Activated naive CD8-positive, alpha-beta T cell treated with anti-CD3 and anti-CD28 coated beads, Interleukin-2, amount 50 U/mL, for 16 hours (primary cell): ENCODE measurements at regions not wholly inside any gene's neighbourhood (a gene's known extent, or its start where the extent isn't known, plus 50 kb on each side); places are given as distances from the start of the nearest gene placed in this dataset.
"Not testable (repeated sequence)": the region's sequence is repeated elsewhere in the genome, so short reads cannot be mapped to it uniquely, and the experiment has no call there.

Experiments
- DNase-seq: peaks from one replicate; pipeline ENCODE4 v3.0.0-alpha.2; 2020; ENCODE audit warnings: low read depth, low spot score

DNA sequence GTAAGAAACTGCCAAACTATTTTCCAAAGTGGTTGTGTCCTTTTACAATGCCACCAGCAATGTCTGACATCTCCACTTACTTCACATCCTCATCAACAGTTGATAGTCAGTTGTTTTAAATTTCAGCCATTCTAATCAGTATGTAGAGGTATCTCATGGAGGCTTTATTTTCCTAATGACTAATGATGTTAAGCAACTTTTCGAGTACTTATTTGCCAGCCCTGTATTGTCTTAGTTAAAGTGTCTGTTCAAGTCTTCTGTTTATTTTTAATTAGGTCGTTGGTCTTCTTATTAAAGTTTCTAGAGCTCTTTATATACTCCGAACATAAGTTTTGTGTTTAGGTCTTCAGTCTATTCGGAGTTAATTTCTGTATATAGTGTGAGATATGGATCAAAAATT lies 54.9 kb upstream of the NBPF12 start:
- DNase-seq: not testable (repeated sequence)

- DNase-seq: not testable (repeated sequence)
Measured at GRCh38 chr1:146881096-146881495, 57.0 kb upstream of the NBPF12 start.

DNA sequence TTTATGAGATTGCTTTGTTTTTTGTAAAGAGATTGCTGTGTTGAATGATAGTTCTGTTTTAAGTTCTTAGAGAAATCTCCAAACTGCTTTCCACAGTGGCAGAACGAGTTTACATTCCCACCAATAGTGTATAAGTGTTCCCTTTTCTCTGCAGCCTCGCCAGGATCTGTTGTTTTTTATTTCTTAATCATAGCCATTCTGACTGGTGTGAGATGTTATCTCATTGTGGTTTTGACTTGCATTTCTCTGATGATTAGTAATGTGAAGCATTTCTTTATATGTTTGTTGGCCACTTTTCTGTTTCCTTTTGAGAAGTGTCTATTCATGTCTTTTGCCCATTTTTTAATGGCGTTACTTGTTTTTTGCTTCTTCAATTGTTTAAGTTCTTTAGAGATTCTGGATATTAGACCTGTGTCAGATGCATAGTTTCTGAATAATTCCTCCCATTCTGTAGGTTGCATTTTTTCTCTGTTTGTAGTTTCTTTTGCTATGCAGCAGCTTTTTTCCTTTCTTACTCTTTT lies 74.3 kb upstream of the NBPF12 start:
- not testable (repeated sequence) for DNase-seq

- DNase-seq: not testable (repeated sequence)
Measured at GRCh38 chr1:146853147-146853546, 85.0 kb upstream of the NBPF12 start.

GRCh38 chr1:146850352-146850889 lies 87.7 kb upstream of the NBPF12 start:
- not testable (repeated sequence) for DNase-seq

- DNase-seq: not testable (repeated sequence)
Measured at GRCh38 chr1:146838725-146839124, 99.4 kb upstream of the NBPF12 start.

DNA sequence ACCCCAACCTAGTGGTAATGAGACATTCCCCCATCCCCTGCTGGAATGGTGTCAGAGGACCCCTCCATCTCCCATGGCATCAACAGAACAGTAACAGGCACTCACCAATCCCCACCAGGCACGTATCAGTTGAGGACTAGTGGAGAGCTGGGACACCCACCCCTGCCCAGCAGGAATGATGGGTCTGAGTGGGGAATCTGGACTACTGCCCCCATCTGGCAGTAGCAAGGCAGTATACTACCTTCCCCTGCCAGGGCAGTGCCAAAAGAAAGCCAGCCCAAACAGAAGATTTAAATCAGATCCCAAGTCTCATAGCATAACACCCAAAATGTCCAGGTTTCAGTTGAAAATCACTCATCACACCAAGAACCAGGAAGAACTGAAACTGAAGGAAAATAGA lies 111.2 kb upstream of the NBPF12 start:
- DNase-seq: not testable (repeated sequence)

DNA sequence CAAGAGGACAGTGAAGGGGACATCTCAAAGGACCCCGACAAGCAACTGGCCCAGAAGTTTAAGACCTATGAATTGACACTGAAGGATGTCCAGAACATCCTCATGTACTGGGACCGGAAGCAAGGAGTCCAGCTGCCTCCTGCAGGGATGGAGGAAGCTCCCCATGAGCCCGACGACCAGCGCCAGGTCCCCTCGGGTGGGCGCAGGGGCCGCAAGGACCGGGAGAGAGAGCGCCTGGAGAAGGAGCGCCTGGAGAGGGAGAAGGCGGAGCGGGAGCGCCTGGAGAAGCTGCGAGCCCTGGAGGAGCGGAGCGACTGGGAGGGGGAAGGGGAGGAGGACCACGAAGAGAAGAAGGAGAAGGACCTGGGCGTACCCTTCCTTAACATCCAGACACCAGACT lies 143.9 kb upstream of the NBPF12 start:
- DNase-seq: not testable (repeated sequence)

DNA sequence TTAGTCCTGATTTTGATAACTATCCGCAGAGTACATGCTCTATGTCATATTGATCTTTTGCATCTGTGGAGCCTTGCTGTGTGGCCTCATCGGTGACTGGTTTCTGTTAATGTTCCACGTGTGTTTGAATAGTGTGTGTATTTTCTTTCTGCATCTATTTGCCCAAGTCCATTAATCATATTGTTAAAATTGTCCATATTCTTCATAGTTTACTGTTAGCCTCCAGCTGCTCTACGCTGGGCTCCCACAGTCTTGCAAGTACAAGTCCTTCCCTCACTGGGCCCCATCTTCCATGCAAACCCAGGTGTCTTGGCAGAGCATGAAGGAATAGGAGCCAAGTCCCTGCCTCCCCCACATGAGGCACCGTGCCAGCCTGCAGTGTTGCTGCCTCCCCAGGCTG lies 145.4 kb upstream of the NBPF12 start:
- DNase-seq: not testable (repeated sequence)

GRCh38 chr1:146784212-146784940 lies 153.7 kb upstream of the NBPF12 start:
- not testable (repeated sequence) for DNase-seq

- not testable (repeated sequence) for DNase-seq
Measured at GRCh38 chr1:146781235-146781634, 156.9 kb upstream of the NBPF12 start.

DNA sequence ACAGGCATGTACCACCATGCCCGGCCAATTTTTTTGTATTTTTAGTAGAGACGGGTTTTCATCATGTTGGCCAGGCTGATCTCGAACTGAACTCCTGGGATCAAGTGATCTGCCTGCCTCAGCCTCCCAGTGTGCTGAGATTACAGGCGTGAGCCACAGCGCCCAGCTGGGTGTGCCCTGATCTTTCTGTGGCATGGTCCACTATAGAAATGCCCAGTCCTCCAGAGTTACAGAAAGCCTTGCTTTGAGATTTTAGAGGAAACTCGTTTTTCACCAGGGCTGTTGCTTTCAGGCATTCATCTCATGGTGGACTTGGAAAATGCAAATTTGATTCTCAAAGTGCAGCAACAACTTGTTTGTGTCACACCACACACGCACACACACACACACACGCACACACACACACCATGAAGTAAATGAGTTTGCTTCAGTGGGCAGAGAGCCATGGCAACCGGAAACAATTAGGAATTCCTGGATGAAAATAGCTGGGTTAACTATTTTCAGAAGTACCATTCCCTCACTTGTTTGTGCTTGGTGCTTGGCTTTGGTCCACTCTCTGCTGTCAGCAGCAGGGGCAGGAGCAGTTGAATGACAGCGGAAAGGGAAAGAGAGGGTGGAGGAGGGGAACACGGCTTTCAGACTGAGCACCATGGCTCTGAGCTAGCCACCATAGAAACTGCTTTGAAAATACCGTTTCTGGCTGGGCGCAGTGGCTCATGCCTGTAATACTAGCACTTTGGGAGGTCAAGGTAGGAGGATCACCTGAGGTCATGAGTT lies 160.1 kb upstream of the NBPF12 start:
- not testable (repeated sequence) for DNase-seq

GRCh38 chr1:146774988-146775387 lies 163.1 kb upstream of the NBPF12 start:
- not testable (repeated sequence) for DNase-seq

GRCh38 chr1:146774271-146774670 lies 163.9 kb upstream of the NBPF12 start:
- not testable (repeated sequence) for DNase-seq

GRCh38 chr1:146771409-146771808 lies 166.7 kb upstream of the NBPF12 start:
- not testable (repeated sequence) for DNase-seq

- DNase-seq: not testable (repeated sequence)
Measured at GRCh38 chr1:146770998-146771397, 167.1 kb upstream of the NBPF12 start.

DNA sequence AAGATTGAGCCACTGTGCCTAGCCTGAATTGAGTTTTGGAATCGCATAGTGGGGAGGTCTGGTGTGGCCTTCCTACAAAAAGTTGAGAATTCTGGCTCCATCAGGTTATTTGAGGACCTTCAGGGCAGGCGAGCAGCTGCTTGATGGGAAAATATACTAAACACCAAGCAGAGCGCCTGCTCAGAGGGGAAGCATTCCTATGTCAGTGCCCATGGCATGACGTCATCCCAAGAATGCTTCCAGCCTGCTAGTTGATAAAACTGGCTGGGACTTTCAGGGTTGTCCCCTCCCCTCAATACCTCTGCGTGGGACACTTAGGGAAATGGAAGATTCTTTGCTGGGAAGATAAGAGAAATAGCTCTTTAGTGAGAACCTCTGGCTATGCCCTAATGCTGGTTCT lies 174.9 kb upstream of the NBPF12 start:
- not testable (repeated sequence) for DNase-seq

DNA sequence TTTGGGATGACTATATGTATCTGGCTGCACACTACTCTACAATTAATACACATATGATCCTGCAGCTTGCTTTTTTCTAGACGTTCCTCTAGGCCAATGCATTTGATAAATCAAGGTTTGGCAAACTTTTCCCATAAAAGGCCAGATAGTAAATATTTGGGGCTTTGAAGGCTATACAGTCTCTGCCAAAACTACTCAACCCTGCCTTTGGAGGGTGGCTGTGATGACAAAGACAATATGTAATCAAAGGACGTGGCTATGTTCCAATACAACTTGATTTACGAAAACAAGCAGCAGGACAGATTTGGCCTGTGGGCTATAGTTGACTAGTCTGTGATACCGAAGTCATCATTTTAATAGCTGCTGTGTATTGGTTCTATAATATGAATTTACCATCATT lies 181.3 kb upstream of the NBPF12 start:
- DNase-seq: not testable (repeated sequence)

DNA sequence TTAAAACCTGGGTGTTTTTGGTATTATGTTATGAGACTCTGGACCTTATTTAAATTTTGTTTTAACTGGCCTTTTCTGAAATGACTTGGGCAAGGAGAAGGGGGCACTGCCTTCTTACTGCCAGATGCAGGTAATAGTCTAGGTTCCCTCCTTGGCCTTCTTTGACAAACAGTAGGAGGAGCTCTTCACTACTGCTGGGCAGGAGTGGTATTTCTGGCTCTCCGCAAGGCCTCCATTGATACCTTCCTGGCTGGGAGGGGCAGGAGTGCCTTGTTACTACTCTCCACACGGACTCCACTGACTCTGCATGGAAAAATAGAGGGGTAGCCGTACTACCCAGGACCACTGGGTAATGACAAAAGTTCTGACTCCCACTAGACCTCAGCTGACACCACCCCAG lies 189.4 kb upstream of the NBPF12 start:
- not testable (repeated sequence) for DNase-seq

- DNase-seq: not testable (repeated sequence)
Measured at GRCh38 chr1:146731981-146732680, 206.0 kb upstream of the NBPF12 start.

DNA sequence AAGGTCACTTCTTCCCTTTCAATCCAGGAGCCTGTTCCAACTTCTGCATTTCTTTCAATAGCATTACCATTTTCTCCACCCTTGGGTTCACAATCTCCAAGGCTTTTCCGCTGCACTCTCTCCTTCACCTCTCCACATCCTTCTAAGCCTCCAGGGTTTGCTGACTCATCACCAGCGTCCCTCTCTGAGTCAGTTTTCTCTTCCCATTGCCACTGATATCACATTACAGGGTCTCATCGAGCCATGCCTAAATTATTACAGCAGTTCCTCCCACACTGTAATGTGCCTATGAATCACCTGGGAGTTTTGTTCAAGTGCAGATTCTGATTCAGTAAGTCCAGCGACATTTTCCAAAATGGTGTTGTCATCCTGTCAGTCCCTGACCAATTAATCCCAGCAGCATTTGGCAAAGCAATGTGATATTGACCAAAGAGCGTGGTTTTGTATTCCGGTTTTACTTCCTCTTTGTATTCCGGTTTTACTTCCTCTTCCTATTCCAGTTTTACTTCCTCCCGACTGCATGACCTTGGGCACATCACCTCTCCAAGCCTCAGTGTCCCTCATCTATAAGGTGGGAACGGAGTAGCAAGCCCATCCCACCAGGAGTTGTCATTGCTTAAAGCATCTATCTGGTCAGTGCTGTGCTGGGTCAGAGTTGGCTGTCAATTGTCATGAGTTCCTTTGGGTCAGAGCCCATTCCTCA lies 208.3 kb upstream of the NBPF12 start:
- not testable (repeated sequence) for DNase-seq
